WTC11 (cell line): ENCODE measurements at regions not wholly inside any gene's neighbourhood (a gene's known extent, or its start where the extent isn't known, plus 50 kb on each side); places are given as distances from the start of the nearest gene placed in this dataset.

ENCODE experiments used
- ATAC-seq: fragments of 200-7000 bp; cut with Tn5 transposase; 2 replicates; pipeline ENCODE4 v1.10.0; 2021; ENCODE audit warnings: mild to moderate bottlenecking, moderate library complexity
- CTCF ChIA-PET: fragments of 300-600 bp; sonication (Branson Sonifier 250); formaldehyde crosslinking; loops from one replicate; lab custom pipeline; 2021; ENCODE audit warnings: antibody characterized with exemption; lab: Charles Lee
- POLR2A ChIA-PET: fragments of 350-600 bp; sonication (Branson Sonifier 250); formaldehyde crosslinking; loops from one replicate; lab custom pipeline; 2021; ENCODE audit warnings: antibody characterized with exemption; lab: Charles Lee
- DNase-seq: peaks from one replicate; pipeline ENCODE4 v3.0.0; 2021; ENCODE audit warnings: low spot score
- H3K27ac Mint-ChIP-seq: 2 replicates; pipeline ENCODE4 v1.8.0; 2021; ENCODE audit warnings: mixed read lengths
- H3K27me3 Mint-ChIP-seq: 2 replicates; pipeline ENCODE4 v1.8.0; 2021; ENCODE audit warnings: low read depth, mild to moderate bottlenecking, moderate library complexity, mixed read lengths
- H3K36me3 Mint-ChIP-seq: 2 replicates; pipeline ENCODE4 v1.8.0; 2021; ENCODE audit warnings: mixed read lengths
- H3K4me1 Mint-ChIP-seq: 2 replicates; pipeline ENCODE4 v1.8.0; 2022; ENCODE audit warnings: mixed read lengths
- H3K4me3 Mint-ChIP-seq: 2 replicates; pipeline ENCODE4 v1.8.0; 2021; ENCODE audit warnings: mild to moderate bottlenecking, moderate library complexity, mixed read lengths
- H3K9me3 Mint-ChIP-seq: 2 replicates; pipeline ENCODE4 v1.8.0; 2021; ENCODE audit warnings: mixed read lengths
- CREM ChIP-seq: sonication (generic); formaldehyde crosslinking; IDR thresholded peaks from 2 replicates; pipeline ENCODE4 v1.8.1; 2022; ENCODE audit warnings: mild to moderate bottlenecking, missing genetic modification reagents, moderate library complexity
- E2F4 ChIP-seq: sonication (generic); formaldehyde crosslinking; IDR thresholded peaks from 2 replicates; pipeline ENCODE4 v1.8.1; 2022; ENCODE audit warnings: low read depth, mild to moderate bottlenecking, moderate library complexity, missing genetic modification reagents, borderline replicate concordance
- ESRRA ChIP-seq: sonication (generic); formaldehyde crosslinking; IDR thresholded peaks from 2 replicates; pipeline ENCODE4 v1.8.1; 2022; ENCODE audit warnings: mild to moderate bottlenecking, missing genetic modification reagents, borderline replicate concordance
- FOXP1 ChIP-seq: sonication (generic); formaldehyde crosslinking; IDR thresholded peaks from 2 replicates; pipeline ENCODE4 v1.8.0; 2022; ENCODE audit warnings: missing genetic modification reagents, mild to moderate bottlenecking, moderate library complexity, borderline replicate concordance
- GTF2I ChIP-seq: fragments of 250-450 bp; sonication (Bioruptor Pico); conservative IDR thresholded peaks from 2 replicates; pipeline ENCODE4 v1.4.0; 2021; ENCODE audit warnings: mild to moderate bottlenecking
- JAZF1 ChIP-seq: fragments of 250-450 bp; sonication (Bioruptor Pico); IDR thresholded peaks from 2 replicates; pipeline ENCODE4 v1.9.0; 2021; ENCODE audit warnings: moderate library complexity, mild to moderate bottlenecking, inconsistent platforms
- MXD4 ChIP-seq: fragments of 250-450 bp; sonication (Bioruptor Pico); IDR thresholded peaks from 2 replicates; pipeline ENCODE4 v1.8.0; 2021; ENCODE audit warnings: mild to moderate bottlenecking, moderate library complexity, borderline replicate concordance
- NFE2L1 ChIP-seq: sonication (generic); formaldehyde crosslinking; IDR thresholded peaks from 2 replicates; pipeline ENCODE4 v1.8.1; 2023; ENCODE audit warnings: missing genetic modification reagents
- NFYB ChIP-seq: sonication (generic); formaldehyde crosslinking; conservative IDR thresholded peaks from 2 replicates; pipeline ENCODE4 v1.8.0; 2022; ENCODE audit warnings: low read depth, missing genetic modification reagents
- NR2C2 ChIP-seq: sonication (generic); formaldehyde crosslinking; IDR thresholded peaks from 2 replicates; pipeline ENCODE4 v1.8.0; 2022; ENCODE audit warnings: mild to moderate bottlenecking, missing genetic modification reagents
- RELA ChIP-seq: sonication (generic); formaldehyde crosslinking; IDR thresholded peaks from 2 replicates; pipeline ENCODE4 v1.8.1; 2022; ENCODE audit warnings: missing genetic modification reagents, mild to moderate bottlenecking, borderline replicate concordance
- RORB ChIP-seq: fragments of 250-450 bp; sonication (Bioruptor Pico); IDR thresholded peaks from 2 replicates; pipeline ENCODE4 v1.9.0; 2021; ENCODE audit warnings: mild to moderate bottlenecking
- SMAD4 ChIP-seq: sonication (generic); formaldehyde crosslinking; IDR thresholded peaks from 2 replicates; pipeline ENCODE4 v1.8.0; 2022; ENCODE audit warnings: mild to moderate bottlenecking, missing genetic modification reagents
- SOX15 ChIP-seq: fragments of 250-450 bp; sonication (Bioruptor Pico); IDR thresholded peaks from 2 replicates; pipeline ENCODE4 v1.9.0; 2021; ENCODE audit warnings: mild to moderate bottlenecking
- TEAD1 ChIP-seq: sonication (generic); formaldehyde crosslinking; IDR thresholded peaks from 2 replicates; pipeline ENCODE4 v1.8.0; 2022; ENCODE audit warnings: mild to moderate bottlenecking, missing genetic modification reagents
- TEAD4 ChIP-seq: sonication (generic); formaldehyde crosslinking; IDR thresholded peaks from 2 replicates; pipeline ENCODE4 v1.8.0; 2022; ENCODE audit warnings: mild to moderate bottlenecking, missing genetic modification reagents
- ZNF232 ChIP-seq: sonication (generic); formaldehyde crosslinking; IDR thresholded peaks from 2 replicates; pipeline ENCODE4 v1.8.0; 2022; ENCODE audit warnings: mild to moderate bottlenecking, missing genetic modification reagents
- ZNF263 ChIP-seq: sonication (generic); formaldehyde crosslinking; IDR thresholded peaks from 2 replicates; pipeline ENCODE4 v1.8.1; 2022; ENCODE audit warnings: low read depth, mild to moderate bottlenecking, moderate library complexity, missing genetic modification reagents
- ZNF671 ChIP-seq: fragments of 250-450 bp; sonication (Bioruptor Pico); IDR thresholded peaks from 2 replicates; pipeline ENCODE4 v1.8.0; 2021; ENCODE audit warnings: mild to moderate bottlenecking
- TF ChIP-seq, protein P1 (sequence below): fragments of 200-600 bp; IDR thresholded peaks from 2 replicates; pipeline ENCODE4 v1.8.0; 2022; ENCODE audit warnings: antibody characterized with exemption

DNA sequence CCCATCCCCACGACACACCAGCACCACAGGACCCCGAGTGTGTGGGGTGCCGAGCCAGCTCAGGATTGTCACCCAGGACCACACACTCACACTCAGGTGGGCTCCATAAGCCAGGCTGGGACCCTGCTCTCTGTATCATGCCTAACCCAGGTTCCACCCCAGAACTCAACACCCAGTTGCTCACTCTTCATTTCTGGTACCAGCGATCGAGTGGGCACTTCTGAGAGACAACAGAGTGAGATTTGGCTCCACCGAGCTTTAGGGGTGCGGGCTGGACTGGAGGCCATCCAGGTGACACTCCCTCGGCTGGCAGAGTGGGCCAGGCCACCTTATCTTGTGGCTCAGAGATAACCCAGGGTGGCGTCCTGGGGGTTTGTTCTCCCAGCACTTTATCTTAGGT, 1323.8 kb downstream of the BRD1 start:
- H3K4me3 Mint-ChIP-seq = no peak overlapping the region
- no peaks in the 10 kb centered on the region; the same call in 1 of the 2 replicates for H3K36me3 Mint-ChIP-seq
- DNase-seq (no peak), ATAC-seq (no peak)
- peaks cover 19% of the 10 kb centered on the region for H3K4me1 Mint-ChIP-seq
- TF ChIP-seq TEAD1 (CRISPR knock-in tag) (no peak), ZNF671 (no peak), JAZF1 (no peak), NFYB (CRISPR knock-in tag) (no peak), ZNF232 (no peak)
- H3K27ac Mint-ChIP-seq = no peak overlapping the region
- no peaks in the 10 kb centered on the region for H3K9me3 Mint-ChIP-seq
- no peaks in the 10 kb centered on the region for H3K27me3 Mint-ChIP-seq
- ChIA-PET CTCF (interaction anchor here (1.2 kb wide), 1 partner anchor 11 kb away, joined by 4 read pairs; no protein-coding TSS in a partner anchor), POLR2A (no interaction called here)

DNA sequence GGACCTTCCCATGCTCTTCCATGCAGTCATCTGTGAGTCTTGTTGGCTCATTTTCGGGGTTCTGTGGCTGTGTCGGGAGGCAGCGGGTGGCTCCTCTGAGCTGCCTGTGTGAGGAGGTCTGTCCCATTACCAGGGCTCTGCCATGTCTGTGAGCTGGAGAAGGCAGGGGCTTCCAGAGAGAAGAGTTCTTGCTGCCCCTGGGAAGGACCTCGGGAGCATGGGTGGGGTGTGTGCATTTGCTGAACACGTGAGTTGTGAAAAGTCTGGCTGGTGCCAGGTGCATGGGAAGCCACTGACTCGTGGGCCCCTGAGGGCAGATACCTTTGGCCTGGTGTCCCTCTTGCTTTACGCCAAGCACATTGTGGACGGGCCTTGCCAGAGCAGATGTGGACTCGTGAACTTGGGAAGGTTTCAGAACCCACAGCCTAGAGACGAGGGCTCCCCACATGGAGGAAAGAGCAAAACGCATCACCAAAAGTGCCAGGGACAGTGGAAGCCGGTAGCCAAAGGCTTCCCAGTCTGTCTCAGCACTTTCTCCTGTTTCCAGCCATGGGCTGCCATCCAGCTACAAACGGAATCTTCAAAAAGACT, 1324.5 kb downstream of the BRD1 start:
- Mint-ChIP-seq H3K9me3 (no peaks in the 10 kb centered on the region), H3K27ac (peak overlapping the region; percentile 23; the same call in 1 of the 2 replicates), H3K27me3 (no peaks in the 10 kb centered on the region), H3K36me3 (no peaks in the 10 kb centered on the region; the same call in 1 of the 2 replicates), H3K4me3 (no peak overlapping the region), H3K4me1 (peaks cover 23% of the 10 kb centered on the region)
- DNase-seq (no peak), ATAC-seq (no peak)
- TF ChIP-seq JAZF1 (no peak), SMAD4 (no peak), GTF2I (no peak), SOX15 (no peak), ZNF263 (CRISPR knock-in tag) (no peak), RORB (CRISPR knock-in tag) (no peak), NFYB (CRISPR knock-in tag) (no peak)
- ChIA-PET POLR2A (no interaction called here), CTCF (interaction anchor here (1.2 kb wide), 1 partner anchor 10 kb away, joined by 4 read pairs; no protein-coding TSS in a partner anchor)

GRCh38 chr22:48501231-48501750, 1326.4 kb downstream of the BRD1 start:
- Mint-ChIP-seq H3K4me1 (peaks cover 26% of the 10 kb centered on the region), H3K27ac (no peak overlapping the region), H3K27me3 (no peaks in the 10 kb centered on the region), H3K4me3 (no peak overlapping the region)
- ATAC-seq (no peak), DNase-seq (no peak)
- CTCF ChIA-PET = no interaction called here
- no peak for TF ChIP-seq NR2C2 (CRISPR knock-in tag)
- TF ChIP-seq CREM = no peak
- TF ChIP-seq NFE2L1 (CRISPR knock-in tag) = no peak
- TF ChIP-seq E2F4 (CRISPR knock-in tag) = no peak
- TF ChIP-seq, all 79 proteins: peak for 0
- POLR2A ChIA-PET = no interaction called here
- Mint-ChIP-seq H3K9me3 (no peaks in the 10 kb centered on the region), H3K36me3 (no peaks in the 10 kb centered on the region)

- Mint-ChIP-seq H3K36me3 (no peaks in the 10 kb centered on the region), H3K27ac (no peak overlapping the region), H3K9me3 (no peaks in the 10 kb centered on the region), H3K27me3 (no peaks in the 10 kb centered on the region)
- DNase-seq (no peak), ATAC-seq (no peak)
- CTCF ChIA-PET = no interaction called here
- POLR2A ChIA-PET = no interaction called here
- TF ChIP-seq, protein P1, sequence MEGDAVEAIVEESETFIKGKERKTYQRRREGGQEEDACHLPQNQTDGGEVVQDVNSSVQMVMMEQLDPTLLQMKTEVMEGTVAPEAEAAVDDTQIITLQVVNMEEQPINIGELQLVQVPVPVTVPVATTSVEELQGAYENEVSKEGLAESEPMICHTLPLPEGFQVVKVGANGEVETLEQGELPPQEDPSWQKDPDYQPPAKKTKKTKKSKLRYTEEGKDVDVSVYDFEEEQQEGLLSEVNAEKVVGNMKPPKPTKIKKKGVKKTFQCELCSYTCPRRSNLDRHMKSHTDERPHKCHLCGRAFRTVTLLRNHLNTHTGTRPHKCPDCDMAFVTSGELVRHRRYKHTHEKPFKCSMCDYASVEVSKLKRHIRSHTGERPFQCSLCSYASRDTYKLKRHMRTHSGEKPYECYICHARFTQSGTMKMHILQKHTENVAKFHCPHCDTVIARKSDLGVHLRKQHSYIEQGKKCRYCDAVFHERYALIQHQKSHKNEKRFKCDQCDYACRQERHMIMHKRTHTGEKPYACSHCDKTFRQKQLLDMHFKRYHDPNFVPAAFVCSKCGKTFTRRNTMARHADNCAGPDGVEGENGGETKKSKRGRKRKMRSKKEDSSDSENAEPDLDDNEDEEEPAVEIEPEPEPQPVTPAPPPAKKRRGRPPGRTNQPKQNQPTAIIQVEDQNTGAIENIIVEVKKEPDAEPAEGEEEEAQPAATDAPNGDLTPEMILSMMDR = no peak
- TF ChIP-seq FOXP1 (0 out of 2 replicates have a peak, but pooled peaks have one; percentile 62), TEAD4 (CRISPR knock-in tag) (no peak), RELA (no peak), NFE2L1 (CRISPR knock-in tag) (no peak), MXD4 (CRISPR knock-in tag) (no peak), ESRRA (CRISPR knock-in tag) (no peak; the same call in 1 of the 2 replicates)
- TF ChIP-seq, all 79 proteins: peak for 1
- Mint-ChIP-seq H3K4me3 (no peak overlapping the region), H3K4me1 (peaks cover 29% of the 10 kb centered on the region)
Measured at GRCh38 chr22:48500471-48501230, 1327.0 kb downstream of the BRD1 start.
